ENCODE measurements at regions not wholly inside any gene's neighbourhood (a gene's known extent, or its start where the extent isn't known, plus 50 kb on each side); places are given as distances from the start of the nearest gene placed in this dataset.

- TF ChIP-seq CTCF (IDR thresholded peaks at IDR 0.05; ENCODE audit: low read depth, low read length) (no peak), EZH2phosphoT487 (IDR thresholded peaks at IDR 0.05; ENCODE audit: low read depth) (no peak)
Observed at GRCh38 chr7:118572604-118573003, 348.1 kb downstream of the ANKRD7 start.

All from OCI-LY3 (cell line).